Ovary (tissue), 7 donors: ENCODE measurements at regions not wholly inside any gene's neighbourhood (a gene's known extent, or its start where the extent isn't known, plus 50 kb on each side); places are given as distances from the start of the nearest gene placed in this dataset.

Experiments used
- DNase-seq, 5 donors: peaks; one replicate each; pipeline ENCODE4 v3.0.0-alpha.2; 2019 to 2020
- H3K27ac ChIP-seq, 2 donors: fragments of 200-600 bp; one replicate each; pipeline versions ENCODE4 v1.5.1 to v1.8.0; 2019 to 2022
- H3K27me3 ChIP-seq: fragments of 200-600 bp; one replicate; pipeline ENCODE4 v1.8.0; 2022
- H3K36me3 ChIP-seq: fragments of 200-600 bp; sonication (generic); one replicate; pipeline ENCODE4 v1.5.1; 2019
- H3K4me1 ChIP-seq: one replicate; pipeline ENCODE4 v1.8.1; 2013; ENCODE audit warnings: mild to moderate bottlenecking, moderate library complexity; ENCODE audit not compliant: insufficient read depth
- H3K4me3 ChIP-seq: fragments of 200-600 bp; sonication (generic); one replicate; pipeline ENCODE4 v1.5.1; 2017
- H3K9me3 ChIP-seq, 2 donors: fragments of 200-600 bp in 1 of 2; sonication (generic) in 1 of 2; one replicate each; pipeline versions ENCODE4 v1.5.1 to v1.8.1; 2013 to 2019; ENCODE audit warnings: mild to moderate bottlenecking in 1 of 2, moderate library complexity in 1 of 2
- CTCF ChIP-seq, 3 donors: fragments of 450-650 bp in 2 of 3; fragments of 200-600 bp in 1 of 3; IDR thresholded peaks; one replicate each; pipeline versions ENCODE4 v1.5.1 to v1.8.0; 2016 to 2022; ENCODE audit warnings: antibody characterized with exemption in 3 of 3, mild to moderate bottlenecking in 1 of 3
- EP300 ChIP-seq: sonication (generic); formaldehyde crosslinking; IDR thresholded peaks from one replicate; pipeline ENCODE4 v1.6.1; 2017; ENCODE audit warnings: antibody characterized with exemption
- POLR2A ChIP-seq: fragments of 450-650 bp; IDR thresholded peaks from one replicate; pipeline ENCODE4 v1.6.1; 2017; ENCODE audit warnings: antibody characterized with exemption, mild to moderate bottlenecking, moderate library complexity
- WGBS, 3 donors: extraction: QIAGEN DNeasy Blood & Tissue Kit in 1 of 3; methylation state at CpG; one replicate each; pipeline versions ENCODE4 v1.1.5 to v1.1.7; 2013 to 2017; 5-methylcytosine and 5-hydroxymethylcytosine counted together
- intact Hi-C, 4 donors: fragments of 100-400 bp; cut with DNase I; formaldehyde crosslinking; loops; one replicate each; pipeline versions ENCODE4 v1.11.0 to v1.15.1; 2022 to 2023
- donor health status: DM: no; HTN: no; CAD: no; lungs with moderate emphysema.
- donor health status: DM: no; HTN: no; CAD: no.
- donor health status: Bipolar disorder and iron deficiency.
- donor health status: DM: no; HTN: no; CAD: no.
- donor health status: DM: yes; HTN: yes; CAD: no.

- 61 to 76% (median 64%) methylated on average over 4 of the region's 4 CpGs for WGBS, 3 donors
- Histone ChIP-seq H3K4me1 (no peaks in the 10 kb centered on the region), H3K36me3 (no peaks in the 10 kb centered on the region), H3K27me3 (no peaks in the 10 kb centered on the region), H3K9me3 (no peaks in the 10 kb centered on the region), H3K27ac (no peak overlapping the region), H3K4me3 (no peak overlapping the region)
- no peak for DNase-seq
- intact Hi-C loops = no loop called here
- TF ChIP-seq EP300 = no peak
- TF ChIP-seq CTCF (IDR thresholded peaks at IDR 0.05) = no peak
- TF ChIP-seq POLR2A = no peak
Observed at GRCh38 chr2:168401048-168401556, 55.0 kb upstream of the CERS6 start.

GRCh38 chr2:168401771-168402170, 54.3 kb upstream of the CERS6 start:
- WGBS, 3 donors = 56 to 87% (median 73%) methylated on average over 1 of the region's 1 CpG
- Histone ChIP-seq H3K36me3 (no peaks in the 10 kb centered on the region), H3K27ac (no peak overlapping the region), H3K4me3 (no peak overlapping the region), H3K4me1 (no peaks in the 10 kb centered on the region), H3K27me3 (no peaks in the 10 kb centered on the region), H3K9me3 (no peaks in the 10 kb centered on the region)
- TF ChIP-seq POLR2A (no peak), CTCF (IDR thresholded peaks at IDR 0.05) (no peak), EP300 (no peak)
- no peak for DNase-seq
- intact Hi-C loops = no loop called here

- H3K4me3 ChIP-seq = no peak overlapping the region
- H3K27ac ChIP-seq = no peak overlapping the region
- no peaks in the 10 kb centered on the region for H3K27me3 ChIP-seq
- no peaks in the 10 kb centered on the region for H3K4me1 ChIP-seq
- no peak for DNase-seq
- H3K9me3 ChIP-seq = no peaks in the 10 kb centered on the region
- intact Hi-C loops = no loop called here
- H3K36me3 ChIP-seq = no peaks in the 10 kb centered on the region
- TF ChIP-seq EP300 = no peak
- TF ChIP-seq POLR2A = no peak
- no peak for TF ChIP-seq CTCF (IDR thresholded peaks at IDR 0.05)
- WGBS, 3 donors = 64 to 79% (median 76%) methylated on average over 1 of the region's 1 CpG
Observed at GRCh38 chr2:168402531-168402930, 53.5 kb upstream of the CERS6 start.

GRCh38 chr2:168403736-168404135, 52.3 kb upstream of the CERS6 start:
- no peaks in the 10 kb centered on the region for H3K9me3 ChIP-seq
- intact Hi-C loops = no loop called here
- no peak overlapping the region for H3K27ac ChIP-seq
- no peaks in the 10 kb centered on the region for H3K27me3 ChIP-seq
- TF ChIP-seq EP300 (no peak), CTCF (IDR thresholded peaks at IDR 0.05) (no peak), POLR2A (no peak)
- H3K4me1 ChIP-seq = no peaks in the 10 kb centered on the region
- WGBS, 3 donors = 70 to 82% (median 78%) methylated on average over 2 of the region's 2 CpGs
- H3K36me3 ChIP-seq = no peaks in the 10 kb centered on the region
- no peak for DNase-seq
- no peak overlapping the region for H3K4me3 ChIP-seq
